Vagina (tissue), 2 donors: ENCODE measurements at regions not wholly inside any gene's neighbourhood (a gene's known extent, or its start where the extent isn't known, plus 50 kb on each side); places are given as distances from the start of the nearest gene placed in this dataset.

ENCODE experiments used
- DNase-seq, 2 donors: peaks; one replicate each; pipeline ENCODE4 v3.0.0-alpha.2; 2017; ENCODE audit errors: extremely low spot score in 2 of 2
- H3K27ac ChIP-seq: fragments of 200-600 bp; sonication (generic); one replicate; pipeline ENCODE4 v1.5.1; 2019
- H3K27me3 ChIP-seq: fragments of 200-600 bp; sonication (generic); one replicate; pipeline ENCODE4 v1.5.1; 2019
- H3K36me3 ChIP-seq, 2 donors: fragments of 200-600 bp; sonication (generic); one replicate each; pipeline ENCODE4 v1.5.1; 2017 to 2019
- H3K4me1 ChIP-seq: fragments of 200-600 bp; sonication (generic); one replicate; pipeline ENCODE4 v1.5.1; 2019
- H3K4me3 ChIP-seq, 2 donors: fragments of 200-600 bp; sonication (generic); 1 replicate in 1 of 2; 2 replicates in 1 of 2; pipeline ENCODE4 v1.5.1; 2016 to 2019
- H3K9me3 ChIP-seq: fragments of 200-600 bp; sonication (generic); one replicate; pipeline ENCODE4 v1.5.1; 2019
- POLR2A ChIP-seq, 2 donors: fragments of 450-650 bp; IDR thresholded peaks; one replicate each; pipeline ENCODE4 v1.6.1; 2017; ENCODE audit warnings: antibody characterized with exemption in 2 of 2, mild to moderate bottlenecking in 2 of 2, moderate library complexity in 2 of 2
- POLR2AphosphoS5 ChIP-seq, 2 donors: sonication (generic); formaldehyde crosslinking; IDR thresholded peaks; one replicate each; pipeline ENCODE4 v1.9.0; 2017; ENCODE audit warnings: antibody characterized with exemption in 2 of 2, mild to moderate bottlenecking in 2 of 2, low read depth in 1 of 2; ENCODE audit not compliant: insufficient read depth in 1 of 2
- intact Hi-C: fragments of 100-400 bp; cut with DNase I; formaldehyde crosslinking; loops from one replicate; pipeline ENCODE4 v1.15.1; 2023
- TF ChIP-seq, protein P1 (sequence below), 3 experiments: fragments of 450-650 bp in 2 of 3; fragments of 200-600 bp in 1 of 3; sonication (generic) in 1 of 3; IDR thresholded peaks; one replicate each; pipeline ENCODE4 v1.5.1; 2017 to 2019; ENCODE audit warnings: antibody characterized with exemption in 3 of 3, mild to moderate bottlenecking in 2 of 3, moderate library complexity in 2 of 3

- Histone ChIP-seq H3K4me3 (no peak overlapping the region), H3K27ac (no peak overlapping the region), H3K4me1 (no peaks in the 10 kb centered on the region), H3K36me3 (no peaks in the 10 kb centered on the region), H3K9me3 (no peaks in the 10 kb centered on the region), H3K27me3 (no peaks in the 10 kb centered on the region)
- no peak for DNase-seq
- TF ChIP-seq, protein P1, sequence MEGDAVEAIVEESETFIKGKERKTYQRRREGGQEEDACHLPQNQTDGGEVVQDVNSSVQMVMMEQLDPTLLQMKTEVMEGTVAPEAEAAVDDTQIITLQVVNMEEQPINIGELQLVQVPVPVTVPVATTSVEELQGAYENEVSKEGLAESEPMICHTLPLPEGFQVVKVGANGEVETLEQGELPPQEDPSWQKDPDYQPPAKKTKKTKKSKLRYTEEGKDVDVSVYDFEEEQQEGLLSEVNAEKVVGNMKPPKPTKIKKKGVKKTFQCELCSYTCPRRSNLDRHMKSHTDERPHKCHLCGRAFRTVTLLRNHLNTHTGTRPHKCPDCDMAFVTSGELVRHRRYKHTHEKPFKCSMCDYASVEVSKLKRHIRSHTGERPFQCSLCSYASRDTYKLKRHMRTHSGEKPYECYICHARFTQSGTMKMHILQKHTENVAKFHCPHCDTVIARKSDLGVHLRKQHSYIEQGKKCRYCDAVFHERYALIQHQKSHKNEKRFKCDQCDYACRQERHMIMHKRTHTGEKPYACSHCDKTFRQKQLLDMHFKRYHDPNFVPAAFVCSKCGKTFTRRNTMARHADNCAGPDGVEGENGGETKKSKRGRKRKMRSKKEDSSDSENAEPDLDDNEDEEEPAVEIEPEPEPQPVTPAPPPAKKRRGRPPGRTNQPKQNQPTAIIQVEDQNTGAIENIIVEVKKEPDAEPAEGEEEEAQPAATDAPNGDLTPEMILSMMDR (IDR thresholded peaks at IDR 0.05), result no peak
- TF ChIP-seq POLR2A (IDR thresholded peaks at IDR 0.05) (no peak), POLR2AphosphoS5 (IDR thresholded peaks at IDR 0.05; ENCODE audit: insufficient read depth in 1 of 2, low read depth in 1 of 2) (no peak)
- intact Hi-C loops, result no loop called here
Observed at GRCh38 chr10:27437775-27438174, 66.3 kb upstream of the RAB18 start.

DNA sequence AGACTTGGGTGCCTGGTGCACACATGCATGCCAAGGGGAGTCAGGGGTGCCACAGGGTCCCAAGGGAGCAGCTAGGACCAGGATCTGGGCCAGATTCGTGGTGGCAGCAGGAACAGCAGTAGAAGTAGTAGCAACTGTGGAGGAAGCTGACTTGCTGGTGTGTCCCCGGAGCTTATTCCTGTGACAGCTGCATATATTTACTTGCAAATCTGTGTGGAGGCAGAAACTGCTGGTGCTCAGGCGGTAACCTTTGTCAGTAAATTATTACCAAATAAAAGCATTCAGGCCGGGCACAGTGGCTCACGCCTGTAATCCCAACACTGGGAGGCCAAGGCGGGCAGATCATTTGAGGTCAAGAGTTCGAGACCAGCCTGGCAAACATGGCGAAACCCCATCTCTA lies 67.4 kb upstream of the RAB18 start:
- H3K27ac ChIP-seq, result no peak overlapping the region
- H3K36me3 ChIP-seq, result no peaks in the 10 kb centered on the region
- H3K4me1 ChIP-seq, result no peaks in the 10 kb centered on the region
- no peak for DNase-seq
- TF ChIP-seq POLR2AphosphoS5 (IDR thresholded peaks at IDR 0.05; ENCODE audit: insufficient read depth in 1 of 2, low read depth in 1 of 2), result no peak
- TF ChIP-seq, protein P1 (IDR thresholded peaks at IDR 0.05), result no peak
- TF ChIP-seq POLR2A (IDR thresholded peaks at IDR 0.05), result no peak
- no peaks in the 10 kb centered on the region for H3K27me3 ChIP-seq
- intact Hi-C loops, result no loop called here
- H3K4me3 ChIP-seq, result no peak overlapping the region
- no peaks in the 10 kb centered on the region for H3K9me3 ChIP-seq

GRCh38 chr10:27433976-27434375 lies 70.1 kb upstream of the RAB18 start:
- no peak for DNase-seq
- H3K27ac ChIP-seq, result no peak overlapping the region

GRCh38 chr10:27426948-27427467 lies 77.1 kb upstream of the RAB18 start:
- intact Hi-C loops, result no loop called here
- TF ChIP-seq, protein P1 (IDR thresholded peaks at IDR 0.05), result no peak
- TF ChIP-seq POLR2AphosphoS5 (IDR thresholded peaks at IDR 0.05; ENCODE audit: insufficient read depth in 1 of 2, low read depth in 1 of 2) (no peak), POLR2A (IDR thresholded peaks at IDR 0.05) (no peak)
- H3K36me3 ChIP-seq, result no peaks in the 10 kb centered on the region
- H3K4me1 ChIP-seq, result no peaks in the 10 kb centered on the region
- no peaks in the 10 kb centered on the region for H3K9me3 ChIP-seq
- H3K27me3 ChIP-seq, result no peaks in the 10 kb centered on the region
- no peak for DNase-seq
- no peak overlapping the region for H3K4me3 ChIP-seq
- H3K27ac ChIP-seq, result no peak overlapping the region

More at GRCh38 chr10:27433976-27434375, 70.1 kb upstream of the RAB18 start:
- intact Hi-C loops, result no loop called here
- Histone ChIP-seq H3K36me3 (no peaks in the 10 kb centered on the region), H3K27me3 (no peaks in the 10 kb centered on the region), H3K4me3 (no peak overlapping the region), H3K9me3 (no peaks in the 10 kb centered on the region), H3K4me1 (no peaks in the 10 kb centered on the region)
- TF ChIP-seq POLR2A (IDR thresholded peaks at IDR 0.05) (no peak), POLR2AphosphoS5 (IDR thresholded peaks at IDR 0.05; ENCODE audit: insufficient read depth in 1 of 2, low read depth in 1 of 2) (no peak)
- TF ChIP-seq, protein P1 (IDR thresholded peaks at IDR 0.05), result no peak

DNA sequence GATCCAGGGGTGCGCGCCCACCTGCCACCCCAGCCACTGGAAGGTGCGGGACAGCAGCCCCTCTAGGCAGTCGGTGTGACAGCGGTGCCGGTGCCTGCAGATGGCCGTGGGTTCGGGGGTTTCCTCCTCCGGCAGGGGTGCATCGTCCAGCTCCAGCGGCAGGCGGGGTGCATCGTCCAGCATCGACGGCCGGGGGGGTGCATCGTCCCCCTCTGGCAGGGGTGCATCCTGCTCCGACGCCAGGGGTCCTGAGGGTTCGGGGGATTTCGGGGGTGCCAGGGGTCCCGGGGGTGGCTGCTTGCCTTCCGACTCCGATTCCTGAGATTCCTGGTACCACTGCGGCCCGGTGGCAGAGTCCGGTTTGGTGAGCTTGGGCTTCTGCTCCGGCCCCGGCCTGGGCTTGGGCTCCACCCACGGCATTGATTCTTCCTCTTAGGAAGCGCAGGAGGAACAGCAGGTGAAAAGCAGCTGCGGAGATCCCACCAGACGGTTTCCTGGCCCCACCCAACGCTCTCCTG lies 90.2 kb upstream of the RAB18 start:
- H3K4me1 ChIP-seq, result no peaks in the 10 kb centered on the region
- intact Hi-C loops, result no loop called here
- DNase-seq, result no peak
- no peaks in the 10 kb centered on the region for H3K36me3 ChIP-seq
- H3K27ac ChIP-seq, result no peak overlapping the region
- H3K9me3 ChIP-seq, result no peaks in the 10 kb centered on the region
- no peaks in the 10 kb centered on the region for H3K27me3 ChIP-seq
- no peak overlapping the region for H3K4me3 ChIP-seq
- TF ChIP-seq POLR2A (IDR thresholded peaks at IDR 0.05), result no peak
- TF ChIP-seq, protein P1 (IDR thresholded peaks at IDR 0.05), result no peak
- TF ChIP-seq POLR2AphosphoS5 (IDR thresholded peaks at IDR 0.05; ENCODE audit: insufficient read depth in 1 of 2, low read depth in 1 of 2), result no peak
